ENCODE measurements at regions not wholly inside any gene's neighbourhood (a gene's known extent, or its start where the extent isn't known, plus 50 kb on each side); places are given as distances from the start of the nearest gene placed in this dataset.

DNA sequence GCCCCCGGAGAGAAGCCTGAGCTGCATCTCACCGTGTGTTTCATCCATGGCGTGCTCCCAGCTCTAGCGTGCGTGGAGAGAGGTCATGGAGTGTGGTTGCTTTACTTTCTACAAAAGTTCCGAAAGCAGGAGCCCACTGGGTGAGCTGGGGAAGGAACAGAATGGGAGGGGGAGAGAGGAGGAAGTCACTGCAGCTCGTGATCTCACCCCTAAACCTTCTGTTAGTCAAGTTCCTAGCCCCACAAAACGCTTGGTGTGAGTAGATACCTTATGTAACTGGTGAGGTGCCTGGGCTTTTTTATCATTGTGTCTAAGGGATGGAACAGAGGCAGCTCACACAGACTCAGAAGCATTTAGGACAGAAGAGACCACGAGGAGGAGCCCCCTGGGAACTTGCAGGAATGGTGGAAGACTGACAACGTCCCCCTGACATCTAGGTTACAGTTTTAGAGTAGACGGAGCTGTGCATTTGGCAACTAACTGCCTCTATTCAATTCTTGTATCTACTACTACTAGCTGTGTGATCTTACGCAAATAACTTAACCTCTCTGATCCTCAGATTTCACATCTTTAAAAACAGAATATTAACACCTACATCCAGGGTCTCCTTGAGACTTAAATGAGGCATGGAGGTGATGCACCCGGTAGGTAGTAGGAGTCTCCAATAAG lies 123.3 kb downstream of the ARL4C start:
- TF ChIP-seq, protein P1, sequence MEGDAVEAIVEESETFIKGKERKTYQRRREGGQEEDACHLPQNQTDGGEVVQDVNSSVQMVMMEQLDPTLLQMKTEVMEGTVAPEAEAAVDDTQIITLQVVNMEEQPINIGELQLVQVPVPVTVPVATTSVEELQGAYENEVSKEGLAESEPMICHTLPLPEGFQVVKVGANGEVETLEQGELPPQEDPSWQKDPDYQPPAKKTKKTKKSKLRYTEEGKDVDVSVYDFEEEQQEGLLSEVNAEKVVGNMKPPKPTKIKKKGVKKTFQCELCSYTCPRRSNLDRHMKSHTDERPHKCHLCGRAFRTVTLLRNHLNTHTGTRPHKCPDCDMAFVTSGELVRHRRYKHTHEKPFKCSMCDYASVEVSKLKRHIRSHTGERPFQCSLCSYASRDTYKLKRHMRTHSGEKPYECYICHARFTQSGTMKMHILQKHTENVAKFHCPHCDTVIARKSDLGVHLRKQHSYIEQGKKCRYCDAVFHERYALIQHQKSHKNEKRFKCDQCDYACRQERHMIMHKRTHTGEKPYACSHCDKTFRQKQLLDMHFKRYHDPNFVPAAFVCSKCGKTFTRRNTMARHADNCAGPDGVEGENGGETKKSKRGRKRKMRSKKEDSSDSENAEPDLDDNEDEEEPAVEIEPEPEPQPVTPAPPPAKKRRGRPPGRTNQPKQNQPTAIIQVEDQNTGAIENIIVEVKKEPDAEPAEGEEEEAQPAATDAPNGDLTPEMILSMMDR (IDR thresholded peaks at IDR 0.05; ENCODE audit: extremely low read depth in 1 of 2, insufficient read depth in 1 of 2, low read depth in 1 of 2, low read length in 2 of 2) = no peak
- TF ChIP-seq GATA2 (IDR thresholded peaks at IDR 0.05; ENCODE audit: insufficient read depth, insufficient read length, low read depth, low read length) (no peak), POLR2A (IDR thresholded peaks at IDR 0.05; ENCODE audit: low read depth, low read length) (no peak)
